ENCODE measurements at regions not wholly inside any gene's neighbourhood (a gene's known extent, or its start where the extent isn't known, plus 50 kb on each side); places are given as distances from the start of the nearest gene placed in this dataset.

DNA sequence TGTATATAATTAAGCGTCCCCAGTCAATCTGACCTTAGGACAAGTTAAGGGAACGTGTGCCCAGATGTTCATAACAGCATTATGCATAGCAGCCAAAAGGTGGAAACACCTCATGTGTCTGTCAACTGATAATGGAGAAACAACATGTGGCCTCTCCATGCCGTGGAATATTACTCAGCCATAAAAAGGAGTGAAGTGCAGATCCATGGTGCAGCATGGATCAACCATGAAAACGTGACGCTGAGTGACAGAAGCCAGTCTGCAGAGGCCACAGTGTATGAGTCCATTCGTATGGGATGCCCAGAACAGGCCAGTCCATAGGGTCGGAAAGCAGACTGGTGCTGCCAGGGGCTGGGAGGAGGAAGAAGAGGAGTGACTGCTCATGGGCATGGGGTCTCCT lies 161.0 kb upstream of the CIBAR2 start:
- no peak for TF ChIP-seq EP300 (IDR thresholded peaks at IDR 0.05)
- TF ChIP-seq, protein P1, sequence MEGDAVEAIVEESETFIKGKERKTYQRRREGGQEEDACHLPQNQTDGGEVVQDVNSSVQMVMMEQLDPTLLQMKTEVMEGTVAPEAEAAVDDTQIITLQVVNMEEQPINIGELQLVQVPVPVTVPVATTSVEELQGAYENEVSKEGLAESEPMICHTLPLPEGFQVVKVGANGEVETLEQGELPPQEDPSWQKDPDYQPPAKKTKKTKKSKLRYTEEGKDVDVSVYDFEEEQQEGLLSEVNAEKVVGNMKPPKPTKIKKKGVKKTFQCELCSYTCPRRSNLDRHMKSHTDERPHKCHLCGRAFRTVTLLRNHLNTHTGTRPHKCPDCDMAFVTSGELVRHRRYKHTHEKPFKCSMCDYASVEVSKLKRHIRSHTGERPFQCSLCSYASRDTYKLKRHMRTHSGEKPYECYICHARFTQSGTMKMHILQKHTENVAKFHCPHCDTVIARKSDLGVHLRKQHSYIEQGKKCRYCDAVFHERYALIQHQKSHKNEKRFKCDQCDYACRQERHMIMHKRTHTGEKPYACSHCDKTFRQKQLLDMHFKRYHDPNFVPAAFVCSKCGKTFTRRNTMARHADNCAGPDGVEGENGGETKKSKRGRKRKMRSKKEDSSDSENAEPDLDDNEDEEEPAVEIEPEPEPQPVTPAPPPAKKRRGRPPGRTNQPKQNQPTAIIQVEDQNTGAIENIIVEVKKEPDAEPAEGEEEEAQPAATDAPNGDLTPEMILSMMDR (IDR thresholded peaks at IDR 0.05): no peak
- TF ChIP-seq POLR2A (IDR thresholded peaks at IDR 0.05): no peak
